ENCODE measurements at regions not wholly inside any gene's neighbourhood (a gene's known extent, or its start where the extent isn't known, plus 50 kb on each side); places are given as distances from the start of the nearest gene placed in this dataset.

DNA sequence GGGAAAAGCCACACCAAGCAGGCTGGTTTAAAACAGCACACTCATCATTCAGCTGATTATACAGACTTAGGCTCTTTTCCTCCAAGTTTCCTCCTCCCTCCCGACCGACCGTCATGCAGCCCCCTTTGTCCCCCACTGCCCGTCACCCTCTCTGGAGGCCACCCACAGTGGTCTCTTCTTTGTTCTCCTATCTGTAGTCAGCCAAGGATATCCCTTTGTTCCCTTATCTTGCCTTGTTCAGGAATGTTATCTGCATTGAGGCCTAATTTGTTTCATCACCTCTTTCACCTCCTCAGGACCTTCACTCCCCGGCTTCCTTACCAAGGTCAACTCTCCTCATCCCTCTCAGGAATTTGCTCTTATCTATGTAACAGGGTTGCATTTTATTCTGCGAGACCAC lies 186.4 kb upstream of the CDH13 start:
- TF ChIP-seq ZC3H11A (IDR thresholded peaks at IDR 0.05; ENCODE audit: low read depth, low read length) (no peak), SIRT6 (IDR thresholded peaks at IDR 0.05; ENCODE audit: low read depth, low read length) (no peak), ZKSCAN8 (CRISPR knock-in tag; IDR thresholded peaks at IDR 0.05) (no peak), MEF2D (tag; conservative IDR thresholded peaks at IDR 0.05; ENCODE audit: low read depth) (no peak), MAFK (IDR thresholded peaks at IDR 0.05; ENCODE audit: low read length) (no peak), BRD4 (IDR thresholded peaks at IDR 0.05) (no peak), NFE2L1 (tag; IDR thresholded peaks at IDR 0.05; ENCODE audit: borderline replicate concordance, low read depth) (no peak), CHD2 (IDR thresholded peaks at IDR 0.05; ENCODE audit: low read depth, low read length) (no peak), KLF10 (CRISPR knock-in tag; IDR thresholded peaks at IDR 0.05) (no peak), EZH2 (IDR thresholded peaks at IDR 0.05; ENCODE audit: borderline replicate concordance, low read depth, low read length) (no peak)
- TF ChIP-seq, protein P1, sequence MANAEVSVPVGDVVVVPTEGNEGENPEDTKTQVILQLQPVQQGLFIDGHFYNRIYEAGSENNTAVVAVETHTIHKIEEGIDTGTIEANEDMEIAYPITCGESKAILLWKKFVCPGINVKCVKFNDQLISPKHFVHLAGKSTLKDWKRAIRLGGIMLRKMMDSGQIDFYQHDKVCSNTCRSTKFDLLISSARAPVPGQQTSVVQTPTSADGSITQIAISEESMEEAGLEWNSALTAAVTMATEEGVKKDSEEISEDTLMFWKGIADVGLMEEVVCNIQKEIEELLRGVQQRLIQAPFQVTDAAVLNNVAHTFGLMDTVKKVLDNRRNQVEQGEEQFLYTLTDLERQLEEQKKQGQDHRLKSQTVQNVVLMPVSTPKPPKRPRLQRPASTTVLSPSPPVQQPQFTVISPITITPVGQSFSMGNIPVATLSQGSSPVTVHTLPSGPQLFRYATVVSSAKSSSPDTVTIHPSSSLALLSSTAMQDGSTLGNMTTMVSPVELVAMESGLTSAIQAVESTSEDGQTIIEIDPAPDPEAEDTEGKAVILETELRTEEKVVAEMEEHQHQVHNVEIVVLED (CRISPR knock-in tag; IDR thresholded peaks at IDR 0.05) = no peak
- TF ChIP-seq, protein P2, sequence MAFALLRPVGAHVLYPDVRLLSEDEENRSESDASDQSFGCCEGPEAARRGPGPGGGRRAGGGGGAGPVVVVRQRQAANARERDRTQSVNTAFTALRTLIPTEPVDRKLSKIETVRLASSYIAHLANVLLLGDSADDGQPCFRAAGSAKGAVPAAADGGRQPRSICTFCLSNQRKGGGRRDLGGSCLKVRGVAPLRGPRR (CRISPR knock-in tag; IDR thresholded peaks at IDR 0.05) = no peak
- TF ChIP-seq, protein P3, sequence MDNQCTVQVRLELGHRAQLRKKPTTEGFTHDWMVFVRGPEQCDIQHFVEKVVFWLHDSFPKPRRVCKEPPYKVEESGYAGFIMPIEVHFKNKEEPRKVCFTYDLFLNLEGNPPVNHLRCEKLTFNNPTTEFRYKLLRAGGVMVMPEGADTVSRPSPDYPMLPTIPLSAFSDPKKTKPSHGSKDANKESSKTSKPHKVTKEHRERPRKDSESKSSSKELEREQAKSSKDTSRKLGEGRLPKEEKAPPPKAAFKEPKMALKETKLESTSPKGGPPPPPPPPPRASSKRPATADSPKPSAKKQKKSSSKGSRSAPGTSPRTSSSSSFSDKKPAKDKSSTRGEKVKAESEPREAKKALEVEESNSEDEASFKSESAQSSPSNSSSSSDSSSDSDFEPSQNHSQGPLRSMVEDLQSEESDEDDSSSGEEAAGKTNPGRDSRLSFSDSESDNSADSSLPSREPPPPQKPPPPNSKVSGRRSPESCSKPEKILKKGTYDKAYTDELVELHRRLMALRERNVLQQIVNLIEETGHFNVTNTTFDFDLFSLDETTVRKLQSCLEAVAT (IDR thresholded peaks at IDR 0.05) = no peak

All from K562 (cell line).